ENCODE measurements at regions not wholly inside any gene's neighbourhood (a gene's known extent, or its start where the extent isn't known, plus 50 kb on each side); places are given as distances from the start of the nearest gene placed in this dataset.
"Not testable (repeated sequence)": the region's sequence is repeated elsewhere in the genome, so short reads cannot be mapped to it uniquely, and the experiment has no call there.

- DNase-seq = no peak
- Histone ChIP-seq H3K4me3 (no peak overlapping the region), H3K36me3 (no peaks in the 10 kb centered on the region), H3K9me3 (no peaks in the 10 kb centered on the region), H3K27me3 (peaks cover 0 to 13% (median 0%) of the 10 kb centered on the region in 4 donors), H3K27ac (no peak overlapping the region), H3K4me1 (no peaks in the 10 kb centered on the region)
- 39 to 73% methylated on average over 3 of the region's 3 CpGs for WGBS, 2 donors
- intact Hi-C loops (cut with DNase I) = no loop called here
- TF ChIP-seq CTCF (IDR thresholded peaks at IDR 0.05) (no peak), POLR2A (IDR thresholded peaks at IDR 0.05) (no peak)
Measured at GRCh38 chr3:66830301-66830700, 167.8 kb upstream of the KBTBD8 start.

GRCh38 chr3:66831931-66832330 is 166.2 kb upstream of the KBTBD8 start:
- H3K4me3 ChIP-seq = no peak overlapping the region
- WGBS, 2 donors = 89 to 100% methylated on average over 1 of the region's 1 CpG
- no peaks in the 10 kb centered on the region for H3K4me1 ChIP-seq
- no peaks in the 10 kb centered on the region for H3K9me3 ChIP-seq
- intact Hi-C loops (cut with DNase I) = no loop called here
- DNase-seq = no peak
- no peak overlapping the region for H3K27ac ChIP-seq
- H3K27me3 ChIP-seq = peaks cover 0 to 13% (median 0%) of the 10 kb centered on the region in 4 donors
- H3K36me3 ChIP-seq = no peaks in the 10 kb centered on the region
- TF ChIP-seq POLR2A (IDR thresholded peaks at IDR 0.05) (no peak), CTCF (IDR thresholded peaks at IDR 0.05) (no peak)

DNA sequence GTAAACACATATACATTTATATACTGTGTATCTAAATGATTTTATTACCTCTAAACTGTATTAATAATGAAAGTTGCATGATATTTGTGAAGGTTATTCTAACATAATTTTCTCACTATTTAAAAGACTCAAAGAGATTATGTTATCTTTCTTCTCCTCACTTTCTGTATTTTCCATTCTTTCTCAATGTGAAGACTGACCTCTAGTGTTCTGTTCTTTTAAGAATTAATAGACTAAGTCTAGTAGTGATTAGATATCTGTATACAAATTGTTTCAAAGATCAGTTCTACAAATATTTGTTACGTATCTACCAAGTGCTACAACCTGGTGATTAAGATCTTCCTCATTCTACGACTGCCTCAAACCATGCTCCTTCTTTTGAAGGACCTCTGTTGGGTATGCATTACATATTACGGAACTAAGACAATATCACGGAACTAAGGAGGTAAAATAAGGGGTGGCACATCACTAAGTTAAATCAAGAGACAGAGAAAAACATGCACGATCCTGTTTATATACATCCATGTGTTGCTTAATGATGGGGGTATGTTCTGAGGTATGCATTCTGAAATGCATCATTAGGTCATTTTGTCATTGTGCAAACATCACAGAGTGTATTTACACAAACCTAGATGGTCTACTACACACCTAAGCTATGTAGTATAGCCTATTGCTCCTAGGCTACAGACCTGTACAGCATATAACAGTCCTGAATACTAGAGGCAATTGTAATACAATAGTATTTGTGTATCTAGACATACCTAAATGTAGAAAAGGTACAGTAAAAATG is 161.5 kb upstream of the KBTBD8 start:
- no peak for DNase-seq

DNA sequence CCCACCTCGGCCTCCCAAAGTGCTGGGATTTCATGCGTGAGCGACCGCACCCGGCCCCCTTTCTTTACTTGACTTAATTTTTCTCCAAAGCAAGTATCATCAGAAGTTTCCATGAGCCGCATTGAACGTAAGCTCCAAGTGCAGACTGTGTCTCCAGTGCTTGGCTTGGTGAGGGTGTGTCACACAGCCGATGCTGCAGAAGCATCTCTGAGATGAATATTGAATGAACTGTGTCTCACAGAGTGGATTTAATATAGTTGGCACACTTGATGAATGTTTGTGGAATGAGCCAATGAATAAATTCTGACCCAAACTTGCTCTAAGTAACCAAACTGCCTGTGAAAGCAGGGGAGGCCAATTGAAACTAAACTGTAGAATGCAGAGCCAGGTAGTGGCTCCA is 159.4 kb upstream of the KBTBD8 start:
- TF ChIP-seq CTCF (IDR thresholded peaks at IDR 0.05) = no peak
- no peak for DNase-seq
- H3K36me3 ChIP-seq = no peaks in the 10 kb centered on the region
- 86 to 87% methylated on average over 8 of the region's 8 CpGs for WGBS, 2 donors
- H3K27me3 ChIP-seq = peaks cover 0 to 5% (median 0%) of the 10 kb centered on the region in 4 donors
- no peak overlapping the region for H3K27ac ChIP-seq
- no peak overlapping the region for H3K4me3 ChIP-seq
- H3K4me1 ChIP-seq = no peaks in the 10 kb centered on the region
- intact Hi-C loops (cut with DNase I) = no loop called here
- H3K9me3 ChIP-seq = no peaks in the 10 kb centered on the region

More for the DNA sequence above, 161.5 kb upstream of the KBTBD8 start:
- Histone ChIP-seq H3K27ac (no peak overlapping the region), H3K4me1 (no peaks in the 10 kb centered on the region), H3K36me3 (no peaks in the 10 kb centered on the region), H3K27me3 (no peaks in the 10 kb centered on the region), H3K9me3 (no peaks in the 10 kb centered on the region), H3K4me3 (no peak overlapping the region)
- WGBS, 2 donors = 62 to 73% methylated on average over 5 of the region's 5 CpGs
- intact Hi-C loops (cut with DNase I) = no loop called here
- no peak for TF ChIP-seq POLR2A (IDR thresholded peaks at IDR 0.05)
- TF ChIP-seq CTCF (IDR thresholded peaks at IDR 0.05) = no peak

DNA sequence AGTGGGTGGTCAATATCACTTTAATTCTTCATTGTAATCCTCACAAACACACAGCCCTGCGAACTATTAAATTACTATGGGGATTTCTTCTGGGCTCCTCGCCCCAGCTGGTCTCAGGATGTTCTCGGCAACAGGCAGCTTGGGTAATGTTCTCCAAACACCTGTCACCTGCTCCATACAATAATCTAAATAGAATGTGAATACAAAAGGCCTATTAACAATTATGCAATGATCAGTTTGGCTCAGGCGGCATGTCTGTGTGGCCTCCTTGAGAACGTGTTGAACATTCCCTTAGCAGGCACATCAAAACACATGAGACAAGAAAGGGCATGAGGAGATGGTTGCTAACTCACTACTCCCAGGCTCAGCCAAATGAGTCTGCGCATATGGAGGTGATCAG is 158.6 kb upstream of the KBTBD8 start:
- H3K27ac ChIP-seq = no peak overlapping the region
- H3K4me3 ChIP-seq = no peak overlapping the region
- DNase-seq = no peak
- WGBS, 2 donors = 61 to 73% methylated on average over 6 of the region's 6 CpGs
- no peaks in the 10 kb centered on the region for H3K9me3 ChIP-seq
- no peaks in the 10 kb centered on the region for H3K36me3 ChIP-seq
- peaks cover 0 to 5% (median 0%) of the 10 kb centered on the region in 4 donors for H3K27me3 ChIP-seq
- no peak for TF ChIP-seq CTCF (IDR thresholded peaks at IDR 0.05)
- no peak for TF ChIP-seq POLR2A (IDR thresholded peaks at IDR 0.05)
- intact Hi-C loops (cut with DNase I) = no loop called here
- H3K4me1 ChIP-seq = no peaks in the 10 kb centered on the region

DNA sequence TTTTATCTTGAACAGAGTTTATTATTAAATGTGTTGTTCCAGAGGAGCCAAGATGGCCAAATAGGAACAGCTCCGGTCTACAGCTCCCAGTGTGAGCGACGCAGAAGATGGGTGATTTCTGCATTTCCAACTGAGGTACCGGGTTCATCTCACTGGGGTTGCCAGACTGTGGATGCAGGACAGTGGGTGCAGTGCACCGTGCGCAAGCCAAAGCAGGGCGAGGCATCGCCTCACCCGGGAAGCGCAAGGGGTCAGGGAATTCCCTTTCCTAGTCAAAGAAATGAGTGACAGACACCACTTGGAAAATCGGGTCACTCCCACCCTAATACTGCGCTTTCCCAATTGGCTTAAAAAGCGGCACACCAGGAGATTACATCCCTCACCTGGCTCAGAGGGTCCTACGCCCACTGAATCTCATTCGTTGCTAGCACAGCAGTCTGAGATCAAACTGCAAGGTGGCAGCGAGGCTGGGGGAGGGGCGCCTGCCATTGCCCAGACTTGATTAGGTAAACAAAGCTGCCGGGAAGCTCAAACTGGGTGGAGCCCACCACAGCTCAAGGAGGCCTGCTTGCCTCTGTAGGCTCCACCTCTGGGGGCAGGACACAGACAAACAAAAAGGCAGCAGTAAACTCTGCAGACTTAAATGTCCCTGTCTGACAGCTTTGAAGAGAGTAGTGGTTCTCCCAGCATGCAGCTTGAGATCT is 155.2 kb upstream of the KBTBD8 start:
- H3K27ac ChIP-seq; intact Hi-C loops (cut with DNase I); H3K27me3 ChIP-seq; H3K36me3 ChIP-seq; H3K4me3 ChIP-seq; DNase-seq; H3K4me1 ChIP-seq; H3K9me3 ChIP-seq: not testable (repeated sequence)
- WGBS, 2 donors = 84 to 85% methylated on average over 12 to 14 of the region's 18 CpGs
